ENCODE measurements at regions not wholly inside any gene's neighbourhood (a gene's known extent, or its start where the extent isn't known, plus 50 kb on each side); places are given as distances from the start of the nearest gene placed in this dataset.
A peak's percentile ranks its signal among the peaks of the same experiment; 100 is the strongest.

- no peak for DNase-seq (ENCODE audit: low read depth)
- no peak overlapping the region for H3K4me3 ChIP-seq (ENCODE audit: low read depth, low read length)
- TF ChIP-seq CTCF (IDR thresholded peaks at IDR 0.05; ENCODE audit: insufficient read depth, low read depth, low read length), result no peak
Observed at GRCh38 chr9:73265876-73266275, 114.2 kb downstream of the ANXA1 start.

GRCh38 chr9:73269430-73270101, 117.9 kb downstream of the ANXA1 start:
- peak; percentile 44 for DNase-seq (ENCODE audit: low read depth)
- peak; percentile 34 for TF ChIP-seq CTCF (IDR thresholded peaks at IDR 0.05; ENCODE audit: insufficient read depth, low read depth, low read length)

GRCh38 chr9:73270967-73271721, 119.5 kb downstream of the ANXA1 start:
- TF ChIP-seq CTCF (IDR thresholded peaks at IDR 0.05; ENCODE audit: insufficient read depth, low read depth, low read length), result no peak
- DNase-seq (ENCODE audit: low read depth), result peak; percentile 88
- H3K4me3 ChIP-seq (ENCODE audit: low read depth, low read length), result no peak overlapping the region

More at GRCh38 chr9:73269430-73270101, 117.9 kb downstream of the ANXA1 start:
- no peak overlapping the region for H3K4me3 ChIP-seq (ENCODE audit: low read depth, low read length)

GRCh38 chr9:73280113-73280512, 128.4 kb downstream of the ANXA1 start:
- no peak for DNase-seq (ENCODE audit: low read depth)
- H3K4me3 ChIP-seq (ENCODE audit: low read depth, low read length), result no peak overlapping the region
- no peak for TF ChIP-seq CTCF (IDR thresholded peaks at IDR 0.05; ENCODE audit: insufficient read depth, low read depth, low read length)

GRCh38 chr9:73284377-73284776, 132.7 kb downstream of the ANXA1 start:
- no peak for TF ChIP-seq CTCF (IDR thresholded peaks at IDR 0.05; ENCODE audit: insufficient read depth, low read depth, low read length)
- DNase-seq (ENCODE audit: low read depth), result no peak
- no peak overlapping the region for H3K4me3 ChIP-seq (ENCODE audit: low read depth, low read length)

GRCh38 chr9:73294336-73294735, 142.7 kb downstream of the ANXA1 start:
- peak; percentile 4 for DNase-seq (ENCODE audit: low read depth)
- H3K4me3 ChIP-seq (ENCODE audit: low read depth, low read length), result no peak overlapping the region
- no peak for TF ChIP-seq CTCF (IDR thresholded peaks at IDR 0.05; ENCODE audit: insufficient read depth, low read depth, low read length)

Measured in fibroblast of villous mesenchyme (primary cell).